Kidney tubule cell (primary cell): ENCODE measurements at regions not wholly inside any gene's neighbourhood (a gene's known extent, or its start where the extent isn't known, plus 50 kb on each side); places are given as distances from the start of the nearest gene placed in this dataset.
A peak's percentile ranks its signal among the peaks of the same experiment; 100 is the strongest.
"Not testable (repeated sequence)": the region's sequence is repeated elsewhere in the genome, so short reads cannot be mapped to it uniquely, and the experiment has no call there.

Experiments used
- DNase-seq: peaks from one replicate; pipeline ENCODE4 v3.0.0-alpha.2; 2018; ENCODE audit warnings: low spot score

GRCh38 chr5:142405814-142406395, 81.1 kb upstream of the SPRY4 start:
- no peak for DNase-seq

- no peak for DNase-seq
Measured at GRCh38 chr5:142405023-142405422, 80.2 kb upstream of the SPRY4 start.

- DNase-seq = no peak
Measured at GRCh38 chr5:142404046-142404477, 79.2 kb upstream of the SPRY4 start.

GRCh38 chr5:142403583-142403982, 78.8 kb upstream of the SPRY4 start:
- peak; percentile 43 for DNase-seq

DNA sequence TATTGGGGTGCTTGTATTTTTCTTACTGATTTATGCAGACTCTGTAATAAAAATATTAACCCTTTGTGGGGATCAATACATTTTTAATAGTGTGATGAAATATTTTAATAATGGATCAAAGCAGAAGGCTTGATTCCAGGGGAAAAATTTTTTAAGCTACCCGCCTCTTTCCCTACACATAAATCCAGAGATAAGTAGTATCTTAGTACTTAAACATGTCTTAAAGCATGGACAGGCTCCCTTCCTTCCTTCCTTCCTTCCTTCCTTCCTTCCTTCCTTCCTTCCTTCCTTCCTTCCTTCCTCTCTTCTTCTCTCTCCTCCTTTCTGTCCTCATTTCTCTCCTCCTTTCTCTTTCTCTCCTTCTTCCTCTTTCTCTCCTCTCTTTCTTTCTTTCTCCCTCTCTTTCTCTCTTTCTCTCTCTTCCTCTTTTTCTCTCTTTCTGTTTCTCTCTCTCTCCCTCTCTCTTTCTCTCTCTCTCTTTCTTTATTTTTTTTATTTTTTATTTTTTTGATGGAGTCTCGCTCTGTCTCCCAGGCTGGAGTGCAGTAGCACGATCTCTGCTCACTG, 78.0 kb upstream of the SPRY4 start:
- DNase-seq = no peak

- no peak for DNase-seq
Measured at GRCh38 chr5:142400415-142400814, 75.6 kb upstream of the SPRY4 start.

- peak; percentile 28 for DNase-seq
Measured at GRCh38 chr5:142399891-142400290, 75.1 kb upstream of the SPRY4 start.

DNA sequence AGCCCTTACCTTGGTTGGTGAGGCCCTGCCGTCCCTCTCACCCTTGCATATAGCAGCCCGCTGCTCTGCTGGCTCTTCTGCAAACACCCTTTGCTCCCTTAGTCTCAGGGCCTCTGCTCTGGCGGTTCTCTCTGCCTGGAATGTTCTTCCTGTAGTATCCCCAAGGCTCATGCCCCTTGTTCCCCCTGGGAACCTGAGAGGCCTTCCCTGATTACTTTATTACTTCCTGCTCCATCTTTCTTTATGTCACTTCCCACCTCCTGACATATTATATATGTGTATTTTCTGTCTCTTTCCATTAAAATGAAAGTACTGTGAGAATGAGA, 73.9 kb upstream of the SPRY4 start:
- DNase-seq = no peak

GRCh38 chr5:142398011-142398729, 73.3 kb upstream of the SPRY4 start:
- DNase-seq = not testable (repeated sequence)

- DNase-seq = no peak
Measured at GRCh38 chr5:142397178-142397577, 72.4 kb upstream of the SPRY4 start.

GRCh38 chr5:142396436-142397038, 71.7 kb upstream of the SPRY4 start:
- DNase-seq = no peak

DNA sequence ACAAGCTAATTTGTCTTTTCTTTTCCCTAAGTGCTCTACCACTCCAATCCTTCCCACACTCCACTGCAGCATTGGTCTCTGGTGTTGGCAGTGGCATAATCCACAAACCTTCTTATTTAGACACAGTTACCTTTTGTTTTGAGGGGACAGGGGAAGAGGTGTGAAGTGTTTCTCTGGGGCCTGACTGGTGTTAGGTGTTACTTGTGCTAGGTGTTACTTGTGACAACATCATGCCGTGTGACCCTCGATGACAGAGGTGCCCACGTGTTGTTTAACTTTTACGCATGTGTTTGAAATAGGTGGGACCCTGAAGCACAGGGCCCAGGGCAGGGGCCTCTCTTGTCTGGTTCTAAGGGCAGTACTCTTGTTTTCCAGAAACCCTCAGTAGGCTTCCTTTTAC, 70.5 kb upstream of the SPRY4 start:
- DNase-seq = no peak

GRCh38 chr5:142391058-142391845, 66.4 kb upstream of the SPRY4 start:
- no peak for DNase-seq

DNA sequence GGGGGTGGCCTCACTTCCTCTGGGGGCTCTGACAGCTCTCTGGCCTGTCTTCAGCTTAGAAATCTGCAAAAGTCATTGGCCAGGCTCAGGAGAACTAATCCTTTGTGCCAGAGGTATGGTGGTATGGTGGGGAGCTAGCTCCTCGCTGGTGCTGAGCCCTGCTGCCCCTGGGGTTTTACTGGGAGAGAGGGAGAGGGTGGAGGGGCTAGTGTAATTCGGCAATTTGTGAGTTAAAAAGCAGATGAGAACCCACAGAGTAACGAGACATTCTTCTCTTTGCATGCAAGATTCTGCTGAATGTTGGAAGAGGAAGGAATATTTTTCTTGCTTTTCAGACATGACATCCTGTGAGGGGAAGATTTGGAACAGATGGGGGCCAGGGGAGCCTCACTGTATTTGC, 65.5 kb upstream of the SPRY4 start:
- DNase-seq = no peak

DNA sequence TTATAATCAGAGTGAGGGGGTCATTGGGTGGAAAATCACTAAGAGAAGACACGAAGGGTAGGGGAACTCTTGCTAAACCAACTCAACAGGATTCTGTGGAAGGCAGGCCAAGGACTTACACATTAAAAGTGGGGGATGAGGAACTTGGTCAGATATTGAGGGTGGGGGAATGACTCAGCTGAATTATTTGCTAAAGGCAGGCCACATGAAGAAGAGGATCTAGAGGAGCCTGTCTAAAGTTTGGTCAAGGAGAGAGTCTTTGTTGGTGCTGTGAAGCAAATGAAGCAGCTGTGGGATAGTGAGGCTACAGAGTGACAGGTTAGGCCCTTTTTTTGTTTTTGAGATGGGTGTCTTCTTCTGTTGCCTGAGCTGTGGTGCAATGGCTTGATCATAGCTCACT, 63.9 kb upstream of the SPRY4 start:
- DNase-seq = no peak

DNA sequence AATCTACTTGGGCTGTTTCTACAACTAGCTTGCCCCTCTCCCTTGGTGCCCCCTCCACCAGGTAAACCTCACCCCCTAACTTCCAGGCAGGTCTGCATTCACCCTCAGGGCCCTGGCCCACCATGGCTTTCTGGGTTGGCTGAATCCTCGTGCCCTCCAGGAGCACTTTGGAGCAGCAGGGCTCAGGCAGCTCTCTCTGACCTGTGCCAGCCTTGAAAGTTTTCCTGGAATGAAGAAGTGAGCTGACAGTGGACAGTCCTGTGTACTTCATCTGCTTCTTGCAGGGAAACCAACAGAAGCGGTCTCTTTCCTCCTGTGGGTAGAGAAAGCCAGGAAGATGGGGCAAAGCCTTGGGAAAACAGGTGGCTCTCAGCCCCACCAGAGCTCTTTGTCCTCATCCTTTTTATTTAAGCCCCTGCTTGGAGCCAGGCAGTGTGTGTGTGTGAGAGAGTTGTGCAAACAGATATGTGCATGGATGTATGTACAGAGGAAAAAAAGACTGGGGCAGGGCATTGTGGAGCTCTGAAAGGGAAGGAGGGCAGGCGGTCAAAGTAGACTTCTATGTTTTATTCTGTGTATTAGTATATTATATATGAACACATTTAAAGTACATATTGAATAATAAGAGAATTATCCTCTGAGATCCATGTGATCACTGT, 62.3 kb upstream of the SPRY4 start:
- DNase-seq = no peak

- peak; percentile 58 for DNase-seq
Measured at GRCh38 chr5:142386137-142387023, 61.6 kb upstream of the SPRY4 start.

DNA sequence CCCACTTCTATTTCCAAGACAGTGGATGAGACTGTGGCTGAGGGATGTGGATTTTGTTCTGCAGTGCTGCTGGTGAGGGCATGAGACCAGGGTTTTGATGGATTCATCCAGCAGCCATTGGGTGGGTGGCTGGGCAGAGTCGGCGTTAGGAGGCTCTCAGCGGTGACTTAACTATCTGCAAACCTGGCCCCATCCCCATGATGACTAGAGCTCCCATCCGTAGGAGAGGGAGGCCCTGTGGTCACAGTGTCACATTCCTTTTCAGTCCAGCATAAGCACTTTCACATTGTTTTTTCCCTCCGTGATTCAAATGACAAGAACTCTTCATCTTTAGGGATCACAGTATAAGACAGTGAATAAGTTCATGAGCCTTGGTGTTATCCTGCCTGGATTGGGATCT, 60.4 kb upstream of the SPRY4 start:
- no peak for DNase-seq

GRCh38 chr5:142384014-142384413, 59.2 kb upstream of the SPRY4 start:
- no peak for DNase-seq

- DNase-seq = no peak
Measured at GRCh38 chr5:142382186-142382585, 57.4 kb upstream of the SPRY4 start.
